H1 (cell line): ENCODE measurements at regions not wholly inside any gene's neighbourhood (a gene's known extent, or its start where the extent isn't known, plus 50 kb on each side); places are given as distances from the start of the nearest gene placed in this dataset.

Experiments used
- BACH1 ChIP-seq: IDR thresholded peaks from 2 replicates; pipeline ENCODE4 v1.6.1; 2012; ENCODE audit warnings: low read length, improper control_type of control experiment
- CHD7 ChIP-seq: fragments of 300-600 bp; sonication (generic); IDR thresholded peaks from 2 replicates; pipeline ENCODE4 v1.7.1; 2012; ENCODE audit warnings: low read length, moderate library complexity, mild to moderate bottlenecking, inconsistent platforms; ENCODE audit not compliant: insufficient replicate concordance
- E2F6 ChIP-seq: IDR thresholded peaks from 2 replicates; pipeline ENCODE4 v1.6.1; 2012; ENCODE audit warnings: inconsistent platforms
- FOSL1 ChIP-seq: IDR thresholded peaks from 2 replicates; pipeline ENCODE4 v1.6.1; 2011; ENCODE audit warnings: mild to moderate bottlenecking, low read depth, low read length, moderate library complexity; ENCODE audit not compliant: insufficient read depth
- HDAC6 ChIP-seq: IDR thresholded peaks from one replicate; pipeline ENCODE4 v1.7.1; 2012; ENCODE audit warnings: low read depth, mild to moderate bottlenecking, inconsistent platforms, low read length, moderate library complexity
- KDM1A ChIP-seq: fragments of 200-600, 300-600 bp; sonication (generic); IDR thresholded peaks from 2 replicates; pipeline ENCODE4 v1.7.1; 2016; ENCODE audit warnings: mild to moderate bottlenecking, low read length, borderline replicate concordance
- KDM5A ChIP-seq: fragments of 200-600 bp; IDR thresholded peaks from 2 replicates; pipeline ENCODE4 v1.7.1; 2012; ENCODE audit warnings: mild to moderate bottlenecking, low read length, inconsistent platforms, mixed read lengths
- NANOG ChIP-seq: IDR thresholded peaks from 2 replicates; pipeline ENCODE4 v1.6.1; 2011; ENCODE audit warnings: low read length, low read depth, mild to moderate bottlenecking, inconsistent platforms; ENCODE audit not compliant: insufficient read depth, poor library complexity, severe bottlenecking
- SIN3A ChIP-seq, 2 experiments: IDR thresholded peaks in 1 of 2; conservative IDR thresholded peaks in 1 of 2; 2 replicates each; pipeline ENCODE4 v1.6.1; 2011 to 2012; ENCODE audit warnings: low read length in 2 of 2, improper control_type of control experiment in 1 of 2, low read depth in 1 of 2, mild to moderate bottlenecking in 1 of 2

DNA sequence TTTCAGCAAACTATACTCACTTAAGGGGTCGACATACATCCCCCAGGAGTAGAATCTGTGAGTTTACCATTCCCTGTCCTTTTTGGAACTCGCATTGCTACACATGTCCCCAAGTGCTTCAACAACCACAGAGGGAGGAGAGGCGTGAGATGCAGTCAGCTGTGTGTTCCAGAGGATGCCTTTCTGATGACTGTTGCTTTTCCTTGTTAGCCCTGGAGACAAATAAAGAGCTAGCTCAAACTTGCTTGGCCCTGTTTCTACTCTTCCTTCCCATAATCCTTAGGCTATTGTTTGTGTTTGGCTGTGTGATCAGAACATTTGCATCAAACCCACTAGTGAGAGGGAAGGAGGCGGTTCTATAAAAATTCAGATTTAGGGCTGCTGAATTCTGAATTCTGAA is 264.0 kb downstream of the ENGASE start (continued):
- TF ChIP-seq CHD7 (no peak), HDAC6 (no peak), BACH1 (no peak), E2F6 (no peak), KDM5A (no peak), FOSL1 (no peak), NANOG (no peak), SIN3A (conservative IDR thresholded peaks at IDR 0.05 in 1 of 2, IDR thresholded peaks at IDR 0.05 in 1 of 2; ENCODE audit: low read depth in 1 of 2, low read length in 2 of 2) (no peak), KDM1A (no peak)
